Psoas muscle (tissue), 7 donors: ENCODE measurements at regions not wholly inside any gene's neighbourhood (a gene's known extent, or its start where the extent isn't known, plus 50 kb on each side); places are given as distances from the start of the nearest gene placed in this dataset.

Experiments used
- ATAC-seq, 4 donors: fragments of 200-7000 bp; cut with Tn5 transposase; one replicate each; pipeline ENCODE4 v1.9.1; 2020; ENCODE audit warnings: moderate library complexity in 3 of 4, mild to moderate bottlenecking in 2 of 4
- DNase-seq, 2 donors: peaks; one replicate each; pipeline ENCODE4 v3.0.0-alpha.2; 2020
- H3K27ac ChIP-seq: fragments of 200-600 bp; one replicate; pipeline ENCODE4 v1.8.0; 2022
- H3K27me3 ChIP-seq, 3 donors: fragments of 200-600 bp in 1 of 3; one replicate each; pipeline versions ENCODE4 v1.6.1 to v1.8.0; 2013 to 2022; ENCODE audit warnings: low read length in 2 of 3, mild to moderate bottlenecking in 2 of 3, moderate library complexity in 1 of 3; ENCODE audit not compliant: insufficient read depth in 3 of 3
- H3K36me3 ChIP-seq, 2 donors: fragments of 200-600 bp in 1 of 2; one replicate each; pipeline versions ENCODE4 v1.6.1 to v1.8.0; 2013 to 2022; ENCODE audit warnings: low read depth in 1 of 2, mild to moderate bottlenecking in 1 of 2, moderate library complexity in 1 of 2; ENCODE audit not compliant: insufficient read depth in 1 of 2
- H3K4me1 ChIP-seq: fragments of 200-600 bp; one replicate; pipeline ENCODE4 v1.8.0; 2022
- H3K4me3 ChIP-seq: fragments of 200-600 bp; one replicate; pipeline ENCODE4 v1.8.0; 2022; ENCODE audit warnings: mild to moderate bottlenecking
- H3K9me3 ChIP-seq: fragments of 200-600 bp; one replicate; pipeline ENCODE4 v1.8.0; 2022
- WGBS, 3 donors: extraction: QIAGEN DNeasy Blood & Tissue Kit; methylation state at CpG; one replicate each; pipeline versions ENCODE4 v1.1.6 to v1.1.7; 2013; 5-methylcytosine and 5-hydroxymethylcytosine counted together
- intact Hi-C, 2 donors: fragments of 100-400 bp; cut with DNase I; formaldehyde crosslinking; loops; one replicate each; pipeline versions ENCODE4 v1.11.0 to v1.14.2; 2022
- TF ChIP-seq, protein P1 (sequence below): fragments of 200-600 bp; IDR thresholded peaks from one replicate; pipeline ENCODE4 v1.8.0; 2022; ENCODE audit warnings: antibody characterized with exemption
- donor health status: healthy with polysubstance abuse.
- donor health status: DM: no; HTN: no; CAD: no; lungs with moderate emphysema.
- donor health status: Bipolar disorder and iron deficiency.
- donor health status: healthy.
- donor health status: DM: yes; HTN: yes; CAD: no.
- donor health status: DM: no; HTN: no; CAD: no.
- donor health status: DM: yes; HTN: yes; CAD: no.

DNA sequence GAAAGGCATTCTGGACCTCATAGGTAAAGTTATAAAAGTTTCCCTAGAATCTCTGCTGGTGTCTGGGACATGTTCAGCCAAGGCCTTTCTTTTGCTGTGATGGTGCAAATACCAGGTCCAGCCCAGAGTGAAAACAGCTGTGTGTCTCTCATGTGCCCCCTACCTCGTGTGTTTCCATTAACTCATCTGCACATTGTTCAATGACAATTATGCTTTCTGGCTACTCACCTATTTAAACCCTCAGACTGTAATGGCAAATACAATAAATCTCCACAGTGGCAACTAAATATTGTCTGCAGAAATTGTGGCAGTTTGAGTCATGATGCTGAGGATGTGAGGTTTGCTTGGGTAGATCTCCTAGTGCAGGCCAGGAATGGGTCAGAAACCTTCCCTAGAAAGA is 53.1 kb upstream of the GALNT15 start:
- no peak for ATAC-seq
- no peaks in the 10 kb centered on the region for H3K36me3 ChIP-seq
- no peaks in the 10 kb centered on the region for H3K9me3 ChIP-seq
- H3K4me3 ChIP-seq = no peak overlapping the region
- intact Hi-C loops = no loop called here
- no peak for DNase-seq
- TF ChIP-seq, protein P1, sequence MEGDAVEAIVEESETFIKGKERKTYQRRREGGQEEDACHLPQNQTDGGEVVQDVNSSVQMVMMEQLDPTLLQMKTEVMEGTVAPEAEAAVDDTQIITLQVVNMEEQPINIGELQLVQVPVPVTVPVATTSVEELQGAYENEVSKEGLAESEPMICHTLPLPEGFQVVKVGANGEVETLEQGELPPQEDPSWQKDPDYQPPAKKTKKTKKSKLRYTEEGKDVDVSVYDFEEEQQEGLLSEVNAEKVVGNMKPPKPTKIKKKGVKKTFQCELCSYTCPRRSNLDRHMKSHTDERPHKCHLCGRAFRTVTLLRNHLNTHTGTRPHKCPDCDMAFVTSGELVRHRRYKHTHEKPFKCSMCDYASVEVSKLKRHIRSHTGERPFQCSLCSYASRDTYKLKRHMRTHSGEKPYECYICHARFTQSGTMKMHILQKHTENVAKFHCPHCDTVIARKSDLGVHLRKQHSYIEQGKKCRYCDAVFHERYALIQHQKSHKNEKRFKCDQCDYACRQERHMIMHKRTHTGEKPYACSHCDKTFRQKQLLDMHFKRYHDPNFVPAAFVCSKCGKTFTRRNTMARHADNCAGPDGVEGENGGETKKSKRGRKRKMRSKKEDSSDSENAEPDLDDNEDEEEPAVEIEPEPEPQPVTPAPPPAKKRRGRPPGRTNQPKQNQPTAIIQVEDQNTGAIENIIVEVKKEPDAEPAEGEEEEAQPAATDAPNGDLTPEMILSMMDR = no peak
- no peaks in the 10 kb centered on the region for H3K27me3 ChIP-seq
- no peak overlapping the region for H3K27ac ChIP-seq
- WGBS, 3 donors = 37 to 50% (median 38%) methylated on average over 1 of the region's 1 CpG
- H3K4me1 ChIP-seq = peaks cover 8% of the 10 kb centered on the region

DNA sequence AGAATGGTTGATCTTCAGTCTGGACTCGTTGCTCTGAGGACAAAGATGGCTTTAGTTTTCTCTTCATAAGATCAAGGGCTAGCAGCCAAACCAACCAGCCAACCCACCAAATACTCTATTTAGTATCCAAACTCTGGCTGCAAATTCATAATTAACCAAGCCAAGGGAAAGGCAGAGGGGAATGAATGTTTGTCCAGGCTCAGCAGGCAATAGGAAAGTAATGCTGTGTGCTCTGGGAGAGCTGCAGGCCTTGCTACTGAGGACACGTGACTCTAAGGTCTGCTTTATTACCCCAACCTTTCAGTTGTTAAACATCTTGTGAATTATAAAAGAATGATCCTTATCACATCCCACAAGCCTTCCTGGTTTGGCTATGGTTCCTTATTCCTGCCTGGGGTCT is 52.3 kb upstream of the GALNT15 start:
- H3K9me3 ChIP-seq = no peaks in the 10 kb centered on the region
- H3K27ac ChIP-seq = no peak overlapping the region
- intact Hi-C loops = no loop called here
- DNase-seq = no peak
- H3K4me3 ChIP-seq = no peak overlapping the region
- WGBS, 3 donors = 35 to 61% (median 51%) methylated on average over 2 of the region's 2 CpGs
- no peaks in the 10 kb centered on the region for H3K27me3 ChIP-seq
- H3K4me1 ChIP-seq = peaks cover 8% of the 10 kb centered on the region
- TF ChIP-seq, protein P1 = no peak
- no peaks in the 10 kb centered on the region for H3K36me3 ChIP-seq
- ATAC-seq = no peak

DNA sequence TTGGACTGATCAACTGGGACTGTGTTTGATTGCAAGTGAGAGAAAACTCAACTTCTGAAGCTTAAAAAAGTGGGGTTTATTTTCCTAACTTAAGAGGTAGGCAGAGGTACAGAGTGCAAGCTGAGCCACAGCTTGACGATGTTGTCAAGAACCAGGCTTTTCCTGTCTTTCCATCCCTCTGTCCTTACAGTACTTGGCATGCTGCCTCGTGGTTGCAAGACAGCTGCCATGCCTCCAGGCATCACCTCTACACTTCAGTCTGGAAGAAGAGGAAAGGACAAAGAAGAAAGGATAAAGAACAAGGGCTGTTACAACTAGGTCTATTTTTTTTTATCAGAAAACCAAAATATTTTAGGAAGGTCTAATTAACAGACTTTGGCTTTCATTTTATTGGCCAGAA is 51.8 kb upstream of the GALNT15 start:
- DNase-seq (no peak), ATAC-seq (no peak)
- peaks cover 8% of the 10 kb centered on the region for H3K4me1 ChIP-seq
- H3K4me3 ChIP-seq = no peak overlapping the region
- TF ChIP-seq, protein P1 = no peak
- H3K9me3 ChIP-seq = no peaks in the 10 kb centered on the region
- no peaks in the 10 kb centered on the region for H3K27me3 ChIP-seq
- H3K36me3 ChIP-seq = no peaks in the 10 kb centered on the region
- WGBS, 3 donors = 78 to 88% (median 81%) methylated on average over 2 of the region's 2 CpGs
- H3K27ac ChIP-seq = no peak overlapping the region
- intact Hi-C loops = no loop called here

DNA sequence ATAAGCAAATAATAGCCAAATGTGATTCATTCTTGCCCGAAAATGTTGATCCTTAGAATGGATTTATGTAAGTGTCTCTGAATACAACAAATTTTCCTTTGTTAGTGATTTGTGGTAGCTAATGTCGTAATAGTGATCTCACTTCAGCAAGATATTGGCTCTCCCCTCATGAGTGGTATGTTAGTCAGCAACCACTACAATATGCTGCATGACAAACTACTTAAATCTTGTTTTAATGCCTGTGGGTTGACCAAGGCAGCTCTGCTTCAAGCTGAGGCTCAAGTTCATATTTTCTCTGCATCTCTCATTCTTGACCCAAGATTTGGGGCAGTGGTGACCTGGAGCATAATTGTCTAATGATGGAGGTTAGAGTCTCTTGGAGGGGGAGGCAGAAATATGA is 49.8 kb upstream of the GALNT15 start:
- intact Hi-C loops = no loop called here
- Histone ChIP-seq H3K36me3 (no peaks in the 10 kb centered on the region), H3K4me3 (no peak overlapping the region), H3K9me3 (no peaks in the 10 kb centered on the region), H3K27me3 (no peaks in the 10 kb centered on the region), H3K27ac (no peak overlapping the region), H3K4me1 (peaks cover 13% of the 10 kb centered on the region)
- ATAC-seq (no peak), DNase-seq (no peak)
- TF ChIP-seq, protein P1 = no peak
- 87 to 91% (median 89%) methylated on average over 2 of the region's 2 CpGs for WGBS, 3 donors
